ENCODE measurements at regions not wholly inside any gene's neighbourhood (a gene's known extent, or its start where the extent isn't known, plus 50 kb on each side); places are given as distances from the start of the nearest gene placed in this dataset.

DNA sequence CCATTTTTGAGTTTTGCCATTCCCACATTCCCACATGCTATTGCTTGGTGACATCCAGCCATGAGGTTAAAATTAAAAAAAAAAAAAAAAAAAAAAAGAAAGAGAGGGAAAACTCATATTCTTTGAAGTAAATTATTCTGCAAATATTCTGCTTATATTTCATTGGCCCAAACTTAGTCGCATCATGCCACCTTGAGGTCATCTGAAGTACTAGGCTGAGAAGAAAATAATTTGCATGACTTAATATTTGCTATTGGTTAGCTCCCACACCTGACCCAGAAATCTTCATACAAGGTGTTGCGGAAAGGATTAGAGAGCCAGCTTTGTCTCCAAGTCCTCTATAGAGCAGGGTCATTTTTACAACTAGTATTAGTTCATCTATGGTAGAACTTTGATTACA, 2206.0 kb downstream of the MRPL39 start:
- Mint-ChIP-seq H3K27ac (no peak overlapping the region), H3K4me1 (no peaks in the 10 kb centered on the region), H3K27me3 (ENCODE audit: insufficient read depth, low read depth, poor library complexity) (no peaks in the 10 kb centered on the region), H3K4me3 (no peak overlapping the region), H3K36me3 (ENCODE audit: low read depth) (no peaks in the 10 kb centered on the region), H3K9me3 (no peaks in the 10 kb centered on the region)
- ATAC-seq, result peak; percentile 36; the same call in 1 of the 3 replicates
- Histone ChIP-seq H3K4me3 (no peak overlapping the region), H3K4me2 (no peak overlapping the region), H3K4me1 (ENCODE audit: insufficient read depth) (no peaks in the 10 kb centered on the region), H3F3A (replicated peaks; ENCODE audit: low read depth) (no peaks in the 10 kb centered on the region), H3K27ac (ENCODE audit: low read depth) (no peak overlapping the region), H3K9me2 (ENCODE audit: insufficient read depth) (no peaks in the 10 kb centered on the region), H3K36me3 (ENCODE audit: insufficient read depth) (no peaks in the 10 kb centered on the region), H3K27me3 (ENCODE audit: insufficient read depth) (no peaks in the 10 kb centered on the region), H3K79me2 (replicated peaks; ENCODE audit: insufficient read depth) (no peaks in the 10 kb centered on the region), H2AFZ (no peak overlapping the region), H4K20me1 (replicated peaks; ENCODE audit: insufficient read depth) (no peaks in the 10 kb centered on the region)
- TF ChIP-seq CREB1 (CRISPR knock-in tag; IDR thresholded peaks at IDR 0.05; ENCODE audit: low read depth) (no peak), CTCF (conservative IDR thresholded peaks at IDR 0.05; ENCODE audit: low read depth in 2 of 2) (peak; percentile 63 to 67)
- peak; percentile 58 for DNase-seq (ENCODE audit: low spot score)

DNA sequence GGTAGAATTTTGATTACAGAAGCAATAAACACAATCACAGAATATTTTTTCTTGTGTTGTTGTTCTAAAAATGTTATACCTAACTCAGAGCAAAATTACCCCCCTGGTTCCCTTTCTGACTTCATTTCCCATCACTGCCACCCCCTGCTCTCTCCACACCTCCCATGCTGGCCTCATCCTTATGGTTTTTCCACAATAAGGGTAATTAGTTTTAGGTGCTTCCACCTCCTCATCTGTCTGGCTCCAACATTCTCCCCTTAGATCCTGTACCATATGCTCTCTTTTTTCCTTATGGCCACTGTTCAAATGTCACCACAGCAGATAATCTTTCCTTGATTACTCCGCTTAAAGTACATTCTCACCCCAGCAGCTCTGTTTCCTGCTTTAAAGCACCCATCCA, 2208.6 kb downstream of the MRPL39 start:
- Mint-ChIP-seq H3K9me3 (no peaks in the 10 kb centered on the region), H3K4me3 (no peak overlapping the region), H3K36me3 (ENCODE audit: low read depth) (no peaks in the 10 kb centered on the region), H3K27me3 (ENCODE audit: insufficient read depth, low read depth, poor library complexity) (no peaks in the 10 kb centered on the region), H3K4me1 (no peaks in the 10 kb centered on the region), H3K27ac (no peak overlapping the region)
- no peak overlapping the region for H2AFZ ChIP-seq
- H3K9me2 ChIP-seq (ENCODE audit: insufficient read depth), result no peaks in the 10 kb centered on the region
- no peaks in the 10 kb centered on the region for H3K4me1 ChIP-seq (ENCODE audit: insufficient read depth)
- H3K79me2 ChIP-seq (replicated peaks; ENCODE audit: insufficient read depth), result no peaks in the 10 kb centered on the region
- no peaks in the 10 kb centered on the region for H4K20me1 ChIP-seq (replicated peaks; ENCODE audit: insufficient read depth)
- H3F3A ChIP-seq (replicated peaks; ENCODE audit: low read depth), result no peaks in the 10 kb centered on the region
- no peak for ATAC-seq
- no peaks in the 10 kb centered on the region for H3K36me3 ChIP-seq (ENCODE audit: insufficient read depth)
- no peak for DNase-seq (ENCODE audit: low spot score)
- H3K4me3 ChIP-seq, result no peak overlapping the region
- H3K4me2 ChIP-seq, result no peak overlapping the region
- no peaks in the 10 kb centered on the region for H3K27me3 ChIP-seq (ENCODE audit: insufficient read depth)
- H3K27ac ChIP-seq (ENCODE audit: low read depth), result no peak overlapping the region
- TF ChIP-seq ZNF114 (CRISPR knock-in tag; IDR thresholded peaks at IDR 0.05) (no peak), JUNB (IDR thresholded peaks at IDR 0.05; ENCODE audit: unreplicated experiment) (no peak), POLR2AphosphoS5 (IDR thresholded peaks at IDR 0.05; ENCODE audit: low read depth) (no peak), EZH2 (IDR thresholded peaks at IDR 0.05; ENCODE audit: low read depth, unreplicated experiment) (no peak), CTCF (conservative IDR thresholded peaks at IDR 0.05; ENCODE audit: low read depth in 2 of 2) (no peak), EZH2phosphoT487 (IDR thresholded peaks at IDR 0.05; ENCODE audit: unreplicated experiment) (no peak), STAT1 (IDR thresholded peaks at IDR 0.05; ENCODE audit: unreplicated experiment) (no peak)
- TF ChIP-seq, protein P1, sequence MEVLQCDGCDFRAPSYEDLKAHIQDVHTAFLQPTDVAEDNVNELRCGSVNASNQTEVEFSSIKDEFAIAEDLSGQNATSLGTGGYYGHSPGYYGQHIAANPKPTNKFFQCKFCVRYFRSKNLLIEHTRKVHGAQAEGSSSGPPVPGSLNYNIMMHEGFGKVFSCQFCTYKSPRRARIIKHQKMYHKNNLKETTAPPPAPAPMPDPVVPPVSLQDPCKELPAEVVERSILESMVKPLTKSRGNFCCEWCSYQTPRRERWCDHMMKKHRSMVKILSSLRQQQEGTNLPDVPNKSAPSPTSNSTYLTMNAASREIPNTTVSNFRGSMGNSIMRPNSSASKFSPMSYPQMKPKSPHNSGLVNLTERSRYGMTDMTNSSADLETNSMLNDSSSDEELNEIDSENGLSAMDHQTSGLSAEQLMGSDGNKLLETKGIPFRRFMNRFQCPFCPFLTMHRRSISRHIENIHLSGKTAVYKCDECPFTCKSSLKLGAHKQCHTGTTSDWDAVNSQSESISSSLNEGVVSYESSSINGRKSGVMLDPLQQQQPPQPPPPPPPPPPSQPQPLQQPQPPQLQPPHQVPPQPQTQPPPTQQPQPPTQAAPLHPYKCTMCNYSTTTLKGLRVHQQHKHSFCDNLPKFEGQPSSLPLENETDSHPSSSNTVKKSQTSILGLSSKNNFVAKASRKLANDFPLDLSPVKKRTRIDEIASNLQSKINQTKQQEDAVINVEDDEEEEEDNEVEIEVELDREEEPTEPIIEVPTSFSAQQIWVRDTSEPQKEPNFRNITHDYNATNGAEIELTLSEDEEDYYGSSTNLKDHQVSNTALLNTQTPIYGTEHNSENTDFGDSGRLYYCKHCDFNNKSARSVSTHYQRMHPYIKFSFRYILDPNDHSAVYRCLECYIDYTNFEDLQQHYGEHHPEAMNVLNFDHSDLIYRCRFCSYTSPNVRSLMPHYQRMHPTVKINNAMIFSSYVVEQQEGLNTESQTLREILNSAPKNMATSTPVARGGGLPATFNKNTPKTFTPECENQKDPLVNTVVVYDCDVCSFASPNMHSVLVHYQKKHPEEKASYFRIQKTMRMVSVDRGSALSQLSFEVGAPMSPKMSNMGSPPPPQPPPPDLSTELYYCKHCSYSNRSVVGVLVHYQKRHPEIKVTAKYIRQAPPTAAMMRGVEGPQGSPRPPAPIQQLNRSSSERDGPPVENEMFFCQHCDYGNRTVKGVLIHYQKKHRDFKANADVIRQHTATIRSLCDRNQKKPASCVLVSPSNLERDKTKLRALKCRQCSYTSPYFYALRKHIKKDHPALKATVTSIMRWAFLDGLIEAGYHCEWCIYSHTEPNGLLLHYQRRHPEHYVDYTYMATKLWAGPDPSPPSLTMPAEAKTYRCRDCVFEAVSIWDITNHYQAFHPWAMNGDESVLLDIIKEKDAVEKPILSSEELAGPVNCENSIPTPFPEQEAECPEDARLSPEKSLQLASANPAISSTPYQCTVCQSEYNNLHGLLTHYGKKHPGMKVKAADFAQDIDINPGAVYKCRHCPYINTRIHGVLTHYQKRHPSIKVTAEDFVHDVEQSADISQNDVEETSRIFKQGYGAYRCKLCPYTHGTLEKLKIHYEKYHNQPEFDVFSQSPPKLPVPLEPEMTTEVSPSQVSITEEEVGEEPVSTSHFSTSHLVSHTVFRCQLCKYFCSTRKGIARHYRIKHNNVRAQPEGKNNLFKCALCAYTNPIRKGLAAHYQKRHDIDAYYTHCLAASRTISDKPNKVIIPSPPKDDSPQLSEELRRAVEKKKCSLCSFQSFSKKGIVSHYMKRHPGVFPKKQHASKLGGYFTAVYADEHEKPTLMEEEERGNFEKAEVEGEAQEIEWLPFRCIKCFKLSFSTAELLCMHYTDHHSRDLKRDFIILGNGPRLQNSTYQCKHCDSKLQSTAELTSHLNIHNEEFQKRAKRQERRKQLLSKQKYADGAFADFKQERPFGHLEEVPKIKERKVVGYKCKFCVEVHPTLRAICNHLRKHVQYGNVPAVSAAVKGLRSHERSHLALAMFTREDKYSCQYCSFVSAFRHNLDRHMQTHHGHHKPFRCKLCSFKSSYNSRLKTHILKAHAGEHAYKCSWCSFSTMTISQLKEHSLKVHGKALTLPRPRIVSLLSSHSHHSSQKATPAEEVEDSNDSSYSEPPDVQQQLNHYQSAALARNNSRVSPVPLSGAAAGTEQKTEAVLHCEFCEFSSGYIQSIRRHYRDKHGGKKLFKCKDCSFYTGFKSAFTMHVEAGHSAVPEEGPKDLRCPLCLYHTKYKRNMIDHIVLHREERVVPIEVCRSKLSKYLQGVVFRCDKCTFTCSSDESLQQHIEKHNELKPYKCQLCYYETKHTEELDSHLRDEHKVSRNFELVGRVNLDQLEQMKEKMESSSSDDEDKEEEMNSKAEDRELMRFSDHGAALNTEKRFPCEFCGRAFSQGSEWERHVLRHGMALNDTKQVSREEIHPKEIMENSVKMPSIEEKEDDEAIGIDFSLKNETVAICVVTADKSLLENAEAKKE (CRISPR knock-in tag; IDR thresholded peaks at IDR 0.05), result no peak

All from GM23338 (cell line).